HG03108 (cell line): ENCODE measurements at regions not wholly inside any gene's neighbourhood (a gene's known extent, or its start where the extent isn't known, plus 50 kb on each side); places are given as distances from the start of the nearest gene placed in this dataset.

ENCODE experiments used
- ATAC-seq: cut with Tn5 transposase; IDR thresholded peaks from one replicate; pipeline ENCODE4 v1.9.1; 2021; ENCODE audit warnings: moderate library complexity; ENCODE audit not compliant: unreplicated experiment

- ATAC-seq: no peak
Measured at GRCh38 chr2:861655-862354, 88.8 kb upstream of the SNTG2 start.

- ATAC-seq: no peak
Measured at GRCh38 chr2:860259-860855, 90.3 kb upstream of the SNTG2 start.

DNA sequence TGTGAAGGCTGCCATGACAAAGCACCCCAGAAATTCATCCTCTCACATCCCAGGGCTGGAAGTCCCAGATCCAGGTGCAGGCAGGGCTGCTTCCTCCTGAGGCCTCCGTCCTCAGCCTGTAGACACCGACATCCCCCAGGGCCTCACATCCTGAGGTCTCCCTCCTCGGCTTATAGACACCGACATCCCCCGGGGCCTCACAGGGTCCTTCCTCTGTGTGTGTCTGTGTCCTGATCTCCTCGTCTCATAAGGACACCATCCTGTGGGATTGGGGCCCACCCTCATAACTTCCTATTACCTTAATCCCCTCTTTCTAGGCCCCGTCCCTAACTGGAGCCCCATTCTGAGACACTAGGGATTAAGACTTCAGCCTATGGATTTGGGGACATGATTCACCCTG lies 92.0 kb upstream of the SNTG2 start:
- no peak for ATAC-seq

GRCh38 chr2:857937-858336 lies 92.7 kb upstream of the SNTG2 start:
- ATAC-seq: no peak

GRCh38 chr2:857081-857480 lies 93.6 kb upstream of the SNTG2 start:
- no peak for ATAC-seq

DNA sequence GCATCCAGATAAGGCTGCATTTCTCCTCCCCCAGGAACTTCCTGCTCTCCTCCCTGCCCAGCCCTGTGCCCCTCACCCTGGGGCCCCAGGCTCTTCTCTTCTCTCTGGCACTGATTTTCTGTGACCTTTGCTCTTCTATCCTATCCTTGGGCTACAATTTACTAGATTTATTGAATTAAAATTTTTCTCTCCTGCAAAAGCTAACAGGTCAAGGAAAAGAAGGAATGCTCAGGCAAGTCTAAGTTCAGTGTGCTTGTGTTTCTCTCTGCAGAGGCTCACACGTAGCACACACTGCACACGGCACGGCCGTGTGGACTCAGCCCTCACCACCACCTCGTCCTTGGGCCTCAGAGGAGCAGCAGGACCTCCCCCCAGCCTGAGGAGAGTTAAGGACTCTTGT lies 94.2 kb upstream of the SNTG2 start:
- ATAC-seq: no peak

DNA sequence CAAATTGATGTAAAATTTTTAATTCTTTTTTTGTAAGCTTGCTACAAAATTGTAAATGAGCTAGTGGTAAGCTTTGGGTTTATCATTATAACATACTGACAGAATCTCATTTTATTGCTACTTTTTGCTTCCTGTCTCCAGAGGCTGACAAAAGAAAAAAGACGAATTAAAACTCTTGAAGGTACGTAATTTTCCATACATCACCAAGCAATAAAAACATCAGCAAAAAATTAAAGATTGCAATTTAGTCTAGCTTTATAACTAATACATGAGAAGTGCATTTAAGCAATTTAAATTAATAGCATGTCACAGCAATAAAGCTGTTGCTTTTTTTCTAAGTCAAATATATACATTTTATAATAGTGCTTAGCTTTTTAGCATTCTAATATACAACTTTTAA lies 94.6 kb upstream of the SNTG2 start:
- ATAC-seq: no peak

- no peak for ATAC-seq
Measured at GRCh38 chr2:855177-855576, 95.5 kb upstream of the SNTG2 start.

GRCh38 chr2:854460-854859 lies 96.2 kb upstream of the SNTG2 start:
- no peak for ATAC-seq

- ATAC-seq: no peak
Measured at GRCh38 chr2:853203-853870, 97.3 kb upstream of the SNTG2 start.

- no peak for ATAC-seq
Measured at GRCh38 chr2:852168-852567, 98.5 kb upstream of the SNTG2 start.

DNA sequence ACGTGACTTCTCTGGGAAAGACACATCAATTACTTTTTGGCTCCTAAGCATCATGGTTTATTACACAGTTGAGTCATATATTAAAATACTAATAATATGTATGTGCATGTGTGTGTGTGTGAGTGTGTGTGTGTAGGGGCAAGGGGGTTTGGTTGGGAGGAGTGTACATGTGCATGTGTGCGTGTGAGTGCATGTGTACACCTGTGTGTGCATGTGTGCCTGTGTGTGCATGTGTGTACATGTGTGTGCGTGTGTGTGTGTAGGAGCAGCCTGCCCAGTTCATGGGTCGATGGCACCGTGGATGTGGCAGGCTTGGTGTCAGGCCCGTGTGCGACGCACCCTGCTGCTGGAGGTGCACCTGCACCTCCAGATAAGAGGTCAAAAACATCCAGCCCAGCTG lies 99.0 kb upstream of the SNTG2 start:
- ATAC-seq: no peak

DNA sequence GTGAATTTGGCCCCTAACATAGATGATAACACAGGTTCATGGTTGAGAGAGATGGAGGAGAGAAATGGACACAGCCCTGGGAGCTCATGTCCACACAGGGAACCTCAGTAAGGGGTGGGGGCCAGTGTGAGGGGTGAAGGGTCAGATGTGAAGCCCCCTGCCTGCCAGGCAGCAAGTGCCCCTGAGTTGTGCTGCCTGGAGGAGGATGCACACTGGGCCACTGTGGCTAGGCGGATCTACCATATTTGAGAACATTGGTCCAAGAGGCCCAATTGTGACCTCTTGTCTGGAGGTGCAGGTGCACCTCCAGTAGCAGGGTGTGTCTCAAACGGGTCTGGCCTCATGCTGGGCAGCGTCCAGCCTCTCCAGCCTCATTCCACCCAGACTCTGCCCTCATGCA lies 99.6 kb upstream of the SNTG2 start:
- ATAC-seq: no peak

DNA sequence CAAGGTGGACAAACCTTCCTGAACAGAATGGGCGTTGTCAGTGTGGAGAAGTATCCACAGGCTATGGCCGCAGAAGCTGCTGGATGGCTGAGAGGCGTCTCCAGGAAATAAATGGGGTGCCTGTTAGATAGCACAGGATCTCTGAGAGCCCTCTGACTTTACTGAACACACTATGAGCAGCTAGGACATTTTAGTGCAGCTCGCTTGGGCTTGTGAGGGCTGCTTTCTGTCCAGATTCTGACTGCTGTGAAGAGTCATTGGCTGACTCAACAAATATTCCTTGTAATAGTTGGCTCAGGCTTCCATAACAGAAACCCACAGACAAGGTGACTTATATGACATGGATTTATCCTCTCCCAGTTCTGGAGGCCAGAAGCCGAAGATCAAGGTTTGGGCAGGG lies 100.2 kb upstream of the SNTG2 start:
- no peak for ATAC-seq

DNA sequence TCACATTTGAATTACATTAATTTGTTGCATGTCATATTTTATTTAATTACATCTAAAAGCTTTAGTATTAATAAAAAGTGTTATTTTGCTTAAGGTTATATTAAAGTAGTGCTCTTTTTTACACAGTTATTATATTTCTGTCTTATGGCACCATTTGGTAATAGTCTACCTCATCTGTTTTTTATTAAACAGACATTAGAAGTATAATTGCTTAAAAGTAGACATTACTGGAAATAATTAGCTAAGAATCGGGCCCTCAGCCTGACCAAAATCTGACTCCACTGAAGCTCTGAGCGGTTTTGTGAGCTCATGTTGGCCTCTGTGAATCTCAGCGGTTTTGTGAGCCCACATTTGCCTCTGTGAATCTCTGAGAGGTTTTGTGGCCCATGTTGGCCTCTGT lies 102.5 kb upstream of the SNTG2 start:
- no peak for ATAC-seq

- no peak for ATAC-seq
Measured at GRCh38 chr2:847669-848068, 103.0 kb upstream of the SNTG2 start.

DNA sequence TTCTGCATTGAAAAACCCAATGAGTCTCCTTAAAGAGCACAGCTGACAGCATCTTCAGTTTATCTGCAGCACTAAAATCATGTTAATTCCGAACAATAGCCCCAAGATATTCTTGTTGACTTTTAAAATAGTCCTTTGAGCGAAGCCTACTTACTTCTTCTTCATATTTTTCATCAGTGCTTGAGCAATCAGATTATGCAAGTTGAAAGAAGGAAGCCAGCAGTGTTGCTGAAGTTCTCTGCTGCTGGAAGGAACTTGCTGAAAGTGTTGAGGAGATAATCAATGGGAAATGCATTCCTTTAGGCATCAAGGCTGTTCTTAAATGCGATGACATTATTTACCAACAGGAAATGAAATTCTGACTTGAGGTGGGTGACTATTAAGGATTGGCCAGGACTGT lies 105.9 kb upstream of the SNTG2 start:
- ATAC-seq: no peak

GRCh38 chr2:842151-842803 lies 108.4 kb upstream of the SNTG2 start:
- no peak for ATAC-seq

DNA sequence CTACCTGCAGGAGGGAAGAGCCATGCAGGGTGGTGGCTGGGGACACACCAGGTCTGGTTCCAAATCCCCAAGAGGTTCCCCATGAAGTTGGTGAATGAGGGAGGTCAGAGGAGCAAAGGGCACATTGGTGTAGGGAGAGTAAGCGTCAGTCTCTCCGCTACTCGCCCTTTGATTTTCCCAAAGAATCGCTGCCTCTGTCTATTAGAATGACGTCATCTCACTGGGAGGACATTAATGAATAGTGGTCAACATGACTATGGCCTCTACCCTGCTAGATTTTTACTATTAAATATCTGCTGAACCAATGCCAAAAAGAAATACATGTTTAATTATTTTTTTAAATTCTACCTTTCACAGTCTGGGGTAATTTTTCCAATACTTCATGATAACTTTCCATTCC lies 109.6 kb upstream of the SNTG2 start:
- ATAC-seq: no peak

- ATAC-seq: no peak
Measured at GRCh38 chr2:834233-834632, 116.4 kb upstream of the SNTG2 start.

DNA sequence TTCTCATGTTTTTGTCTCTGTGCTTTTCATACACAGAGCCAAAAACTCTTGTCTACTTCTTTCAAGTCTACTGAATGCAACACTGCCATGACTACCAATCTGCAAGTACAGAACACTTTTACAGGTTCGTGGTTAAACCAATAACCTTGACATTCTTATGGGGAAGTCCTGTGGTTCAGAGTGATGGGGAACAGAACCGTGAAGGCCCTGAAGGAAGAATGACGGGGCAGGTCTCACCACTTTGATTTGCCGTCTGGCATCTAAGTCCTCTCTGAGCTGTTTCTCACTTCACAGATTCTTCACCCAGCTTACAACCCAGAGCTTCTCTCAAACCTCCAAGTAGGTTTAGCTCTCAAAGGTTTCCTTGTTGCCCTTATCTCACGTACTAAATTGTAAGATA lies 117.5 kb upstream of the SNTG2 start:
- ATAC-seq: no peak

DNA sequence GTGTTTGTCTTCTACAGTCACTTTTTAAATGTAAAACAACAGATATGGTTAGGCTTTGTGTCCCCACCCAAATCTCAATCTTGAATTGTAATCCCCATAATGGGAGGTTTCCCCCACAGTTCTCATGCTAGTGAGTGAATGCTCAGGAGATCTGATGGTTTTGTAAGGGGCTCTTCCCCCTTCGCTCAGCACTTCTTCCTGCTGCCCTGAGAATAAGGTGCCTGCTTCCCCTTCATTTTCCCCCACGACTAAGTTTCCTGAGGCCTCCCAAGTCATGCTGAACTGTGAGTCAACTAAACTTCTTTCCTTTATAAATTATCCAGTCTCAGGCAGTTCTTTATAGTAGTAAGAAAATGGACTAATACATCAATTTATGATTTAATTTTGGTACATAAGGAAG lies 118.0 kb upstream of the SNTG2 start:
- no peak for ATAC-seq
